Upper lobe of right lung (tissue), 1 donor: ENCODE measurements at regions not wholly inside any gene's neighbourhood (a gene's known extent, or its start where the extent isn't known, plus 50 kb on each side); places are given as distances from the start of the nearest gene placed in this dataset.

Source experiments
- ATAC-seq: fragments of 200-7000 bp; cut with Tn5 transposase; one replicate; pipeline ENCODE4 v1.9.1; 2020; ENCODE audit warnings: mild to moderate bottlenecking, moderate library complexity
- DNase-seq: peaks from one replicate; pipeline ENCODE4 v3.0.0-alpha.2; 2020
- H3K27ac ChIP-seq: fragments of 200-600 bp; one replicate; pipeline ENCODE4 v1.8.0; 2022
- H3K27me3 ChIP-seq: fragments of 200-600 bp; one replicate; pipeline ENCODE4 v1.8.0; 2022; ENCODE audit warnings: mild to moderate bottlenecking
- H3K36me3 ChIP-seq: fragments of 200-600 bp; one replicate; pipeline ENCODE4 v1.8.0; 2022
- H3K4me1 ChIP-seq: fragments of 200-600 bp; one replicate; pipeline ENCODE4 v1.8.0; 2022
- H3K4me3 ChIP-seq: fragments of 200-600 bp; one replicate; pipeline ENCODE4 v1.8.0; 2022; ENCODE audit warnings: mild to moderate bottlenecking
- H3K9me3 ChIP-seq: fragments of 200-600 bp; one replicate; pipeline ENCODE4 v1.8.0; 2022
- intact Hi-C: fragments of 100-400 bp; cut with DNase I; formaldehyde crosslinking; loops from one replicate; pipeline ENCODE4 v1.11.0; 2022
- TF ChIP-seq, protein P1 (sequence below): fragments of 200-600 bp; IDR thresholded peaks from one replicate; pipeline ENCODE4 v1.8.0; 2022; ENCODE audit warnings: antibody characterized with exemption
- donor health status: DM: no; HTN: yes; CAD: no; lungs with severe emphysema.

DNA sequence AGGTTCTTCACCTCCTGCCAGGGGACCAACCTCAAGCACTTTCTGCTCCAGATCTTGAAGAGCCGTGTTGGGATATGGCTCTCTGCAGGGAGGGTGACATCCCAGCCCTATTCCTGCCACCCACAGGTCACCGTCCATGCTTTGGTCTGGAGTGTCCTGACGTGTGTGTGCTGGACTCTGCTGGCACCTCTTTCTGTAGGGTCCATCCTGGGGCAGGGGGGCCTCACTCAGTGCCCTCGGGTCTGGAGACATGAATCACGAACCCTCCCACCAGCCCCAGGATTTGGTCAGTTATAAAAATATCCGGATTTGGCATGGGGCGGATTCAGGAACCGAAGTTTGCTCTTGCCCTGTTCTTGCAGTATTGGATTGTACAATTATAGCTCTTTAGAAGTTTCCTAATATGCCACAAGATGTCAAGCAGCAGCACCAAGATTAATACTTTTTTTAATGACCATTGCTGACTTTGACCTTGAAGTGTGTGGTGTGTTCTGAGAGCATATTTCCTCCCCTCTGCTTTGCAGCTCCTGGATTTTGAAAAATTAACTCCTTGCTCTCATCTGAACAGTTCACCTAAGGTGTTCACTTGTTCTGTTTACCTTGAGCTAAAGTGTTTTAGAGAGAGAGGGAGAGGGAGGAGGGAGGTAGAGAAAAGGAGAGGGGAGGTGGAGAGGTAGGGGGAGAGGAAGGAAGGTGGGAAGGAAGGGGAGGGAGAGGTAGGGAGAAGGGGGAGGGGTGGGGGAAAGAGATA is 95.4 kb upstream of the SHH start:
- DNase-seq (no peak), ATAC-seq (peak; percentile 72)
- no peaks in the 10 kb centered on the region for H3K27me3 ChIP-seq
- no peaks in the 10 kb centered on the region for H3K9me3 ChIP-seq
- no peak overlapping the region for H3K4me3 ChIP-seq
- H3K36me3 ChIP-seq: no peaks in the 10 kb centered on the region
- no peak overlapping the region for H3K27ac ChIP-seq
- TF ChIP-seq, protein P1, sequence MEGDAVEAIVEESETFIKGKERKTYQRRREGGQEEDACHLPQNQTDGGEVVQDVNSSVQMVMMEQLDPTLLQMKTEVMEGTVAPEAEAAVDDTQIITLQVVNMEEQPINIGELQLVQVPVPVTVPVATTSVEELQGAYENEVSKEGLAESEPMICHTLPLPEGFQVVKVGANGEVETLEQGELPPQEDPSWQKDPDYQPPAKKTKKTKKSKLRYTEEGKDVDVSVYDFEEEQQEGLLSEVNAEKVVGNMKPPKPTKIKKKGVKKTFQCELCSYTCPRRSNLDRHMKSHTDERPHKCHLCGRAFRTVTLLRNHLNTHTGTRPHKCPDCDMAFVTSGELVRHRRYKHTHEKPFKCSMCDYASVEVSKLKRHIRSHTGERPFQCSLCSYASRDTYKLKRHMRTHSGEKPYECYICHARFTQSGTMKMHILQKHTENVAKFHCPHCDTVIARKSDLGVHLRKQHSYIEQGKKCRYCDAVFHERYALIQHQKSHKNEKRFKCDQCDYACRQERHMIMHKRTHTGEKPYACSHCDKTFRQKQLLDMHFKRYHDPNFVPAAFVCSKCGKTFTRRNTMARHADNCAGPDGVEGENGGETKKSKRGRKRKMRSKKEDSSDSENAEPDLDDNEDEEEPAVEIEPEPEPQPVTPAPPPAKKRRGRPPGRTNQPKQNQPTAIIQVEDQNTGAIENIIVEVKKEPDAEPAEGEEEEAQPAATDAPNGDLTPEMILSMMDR: no peak
- peaks cover 4% of the 10 kb centered on the region for H3K4me1 ChIP-seq
- intact Hi-C loops: no loop called here

DNA sequence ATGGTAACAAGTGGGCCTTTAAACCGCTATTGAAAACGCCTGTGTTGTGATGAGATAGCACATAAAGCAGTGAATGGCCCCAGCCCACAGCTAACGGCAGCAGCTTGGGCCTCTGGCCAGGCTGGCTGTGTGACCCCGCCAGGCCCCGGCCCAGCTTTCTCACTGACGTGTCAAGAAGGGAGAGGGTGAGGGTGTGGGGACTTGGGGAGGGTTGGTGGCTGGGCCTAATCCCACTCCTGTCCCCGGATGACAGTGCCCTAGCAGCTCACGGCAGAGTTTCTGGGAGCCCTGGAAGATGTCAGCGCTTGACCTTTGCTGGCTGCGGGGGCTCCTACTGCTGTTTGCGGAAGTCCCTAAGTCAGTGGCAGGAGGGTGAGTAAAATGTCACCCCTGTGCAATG is 88.9 kb upstream of the SHH start:
- H3K27me3 ChIP-seq: no peaks in the 10 kb centered on the region
- no peaks in the 10 kb centered on the region for H3K9me3 ChIP-seq
- intact Hi-C loops: no loop called here
- no peaks in the 10 kb centered on the region for H3K4me1 ChIP-seq
- H3K4me3 ChIP-seq: no peak overlapping the region
- TF ChIP-seq, protein P1: no peak
- H3K36me3 ChIP-seq: no peaks in the 10 kb centered on the region
- DNase-seq: no peak
- ATAC-seq: no peak
- no peak overlapping the region for H3K27ac ChIP-seq

DNA sequence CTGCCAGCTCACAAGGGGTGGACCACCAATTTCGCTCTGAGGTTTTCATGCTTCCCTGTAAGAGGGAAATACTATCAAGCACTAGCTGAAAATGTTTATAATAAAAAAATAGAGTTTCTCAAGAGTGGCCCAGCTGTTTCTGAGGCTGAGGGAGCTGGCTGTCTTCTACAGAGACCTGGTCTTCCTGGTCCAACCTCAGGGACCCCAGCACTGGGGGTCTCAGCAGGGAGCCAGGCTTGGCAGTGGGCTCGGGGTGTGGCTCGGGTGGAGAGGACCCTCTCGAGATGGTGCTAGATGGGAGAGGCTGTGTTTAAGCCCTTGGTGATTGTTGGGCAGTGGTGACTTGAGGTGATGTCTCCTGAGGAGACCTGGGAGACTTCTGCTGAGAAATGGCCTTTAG is 87.3 kb upstream of the SHH start:
- intact Hi-C loops: no loop called here
- Histone ChIP-seq H3K4me1 (no peaks in the 10 kb centered on the region), H3K27me3 (no peaks in the 10 kb centered on the region), H3K27ac (no peak overlapping the region), H3K9me3 (no peaks in the 10 kb centered on the region), H3K36me3 (no peaks in the 10 kb centered on the region), H3K4me3 (no peak overlapping the region)
- ATAC-seq (no peak), DNase-seq (peak; percentile 25)
- TF ChIP-seq, protein P1: no peak

DNA sequence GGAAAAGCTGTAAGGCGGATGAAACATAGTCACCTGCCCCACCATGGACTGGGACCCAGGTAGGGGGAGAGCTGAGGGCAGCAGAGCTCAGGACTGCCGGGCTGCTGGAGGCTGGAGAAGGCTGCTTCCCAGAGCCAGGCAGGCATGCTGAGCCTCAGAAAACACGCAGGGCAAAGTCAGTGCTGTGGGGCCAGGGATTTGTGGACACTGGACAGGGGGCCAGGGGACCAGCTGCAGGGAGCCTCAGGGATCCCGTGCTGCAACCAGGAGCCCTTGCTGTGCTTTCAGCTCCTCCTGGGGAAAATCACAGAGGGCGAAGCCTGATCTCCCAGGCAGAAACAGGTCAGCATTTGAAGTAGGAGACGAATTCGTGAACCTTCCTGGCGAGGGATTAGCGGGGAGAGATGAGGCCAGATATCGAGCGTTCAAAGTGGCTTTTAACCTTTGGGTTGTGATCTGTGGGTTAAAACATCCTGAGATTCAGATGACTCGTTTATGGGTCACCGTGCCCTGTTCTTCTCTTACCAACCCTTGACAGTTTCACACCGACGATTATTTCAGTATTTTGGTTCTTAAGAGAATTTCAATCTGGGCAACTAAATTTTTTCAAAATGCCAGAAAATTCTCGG is 85.6 kb upstream of the SHH start:
- TF ChIP-seq, protein P1: no peak
- DNase-seq (peak; percentile 40), ATAC-seq (no peak)
- Histone ChIP-seq H3K27ac (no peak overlapping the region), H3K27me3 (no peaks in the 10 kb centered on the region), H3K4me1 (no peaks in the 10 kb centered on the region), H3K9me3 (no peaks in the 10 kb centered on the region), H3K36me3 (no peaks in the 10 kb centered on the region), H3K4me3 (no peak overlapping the region)
- intact Hi-C loops: no loop called here

DNA sequence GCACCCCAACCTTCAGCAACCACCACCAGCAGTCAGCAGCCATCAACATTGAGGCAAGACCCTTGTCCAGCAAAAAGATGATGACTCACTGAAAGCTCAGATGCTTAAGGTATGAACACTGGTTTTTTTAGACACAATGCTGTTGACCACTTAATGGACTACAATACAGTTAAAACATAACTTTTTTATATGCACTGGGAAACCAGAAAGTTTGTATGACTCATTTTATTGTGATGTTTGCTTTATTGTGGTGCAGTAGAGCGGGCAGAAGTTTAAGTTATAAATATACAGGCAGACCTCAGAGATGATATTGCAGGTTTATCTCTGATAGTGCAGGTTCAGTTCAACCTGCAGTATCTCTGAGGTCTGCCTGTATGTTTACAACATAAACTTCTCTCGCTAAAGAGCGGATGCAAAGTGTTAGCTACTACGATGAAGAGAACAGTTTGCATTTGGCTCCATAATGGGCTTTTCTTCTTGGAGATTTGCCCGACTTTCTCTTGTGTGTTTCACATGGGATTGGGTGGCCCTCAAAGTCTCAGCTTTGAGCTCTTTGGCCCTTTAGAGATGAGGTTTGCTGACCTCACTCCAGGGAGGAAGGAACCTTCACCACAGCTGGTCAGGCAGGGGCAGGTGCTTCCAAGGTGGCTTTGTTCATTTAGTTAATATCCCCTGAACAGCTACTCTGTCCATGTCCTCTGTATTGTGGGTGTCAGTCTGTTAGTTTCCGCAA is 84.4 kb upstream of the SHH start:
- Histone ChIP-seq H3K4me1 (no peaks in the 10 kb centered on the region), H3K27ac (no peak overlapping the region), H3K36me3 (no peaks in the 10 kb centered on the region), H3K27me3 (no peaks in the 10 kb centered on the region), H3K4me3 (no peak overlapping the region), H3K9me3 (no peaks in the 10 kb centered on the region)
- intact Hi-C loops: no loop called here
- ATAC-seq: no peak
- DNase-seq: no peak
- TF ChIP-seq, protein P1: no peak
